Uterus (tissue), 3 donors: ENCODE measurements at regions not wholly inside any gene's neighbourhood (a gene's known extent, or its start where the extent isn't known, plus 50 kb on each side); places are given as distances from the start of the nearest gene placed in this dataset.

Experiments
- DNase-seq, 2 donors: peaks; one replicate each; pipeline ENCODE4 v3.0.0-alpha.2; 2019 to 2020
- H3K27ac ChIP-seq, 2 donors: fragments of 200-600 bp; sonication (generic); 1 replicate in 1 of 2; 2 replicates in 1 of 2; pipeline ENCODE4 v1.5.1; 2016 to 2018
- H3K27me3 ChIP-seq, 2 donors: fragments of 200-600 bp; sonication (generic); one replicate each; pipeline ENCODE4 v1.5.1; 2018 to 2019; ENCODE audit warnings: control low read depth in 1 of 2
- H3K36me3 ChIP-seq, 2 donors: fragments of 200-600 bp; sonication (generic); one replicate each; pipeline ENCODE4 v1.5.1; 2019; ENCODE audit warnings: control low read depth in 1 of 2
- H3K4me1 ChIP-seq, 2 donors: fragments of 200-600 bp; sonication (generic); one replicate each; pipeline ENCODE4 v1.5.1; 2018 to 2019; ENCODE audit warnings: control low read depth in 1 of 2
- H3K4me3 ChIP-seq, 2 donors: fragments of 200-600 bp; sonication (generic); 1 replicate in 1 of 2; 2 replicates in 1 of 2; pipeline ENCODE4 v1.5.1; 2018 to 2019; ENCODE audit warnings: mild to moderate bottlenecking in 1 of 2
- H3K9me3 ChIP-seq, 2 donors: fragments of 200-600 bp; sonication (generic); one replicate each; pipeline ENCODE4 v1.5.1; 2019; ENCODE audit warnings: control low read depth in 1 of 2
- POLR2A ChIP-seq, 2 donors: fragments of 450-650 bp; IDR thresholded peaks; one replicate each; pipeline ENCODE4 v1.6.1; 2016; ENCODE audit warnings: antibody characterized with exemption in 2 of 2, mild to moderate bottlenecking in 1 of 2, moderate library complexity in 1 of 2
- intact Hi-C: fragments of 100-400 bp; cut with DNase I; formaldehyde crosslinking; loops from one replicate; pipeline ENCODE4 v1.15.1; 2023; ENCODE audit warnings: low total_unique reads
- TF ChIP-seq, protein P1 (sequence below), 4 experiments: fragments of 200-600 bp in 2 of 4; fragments of 450-650 bp in 2 of 4; sonication (generic) in 2 of 4; IDR thresholded peaks; one replicate each; pipeline ENCODE4 v1.5.1; 2016 to 2019; ENCODE audit warnings: antibody characterized with exemption in 4 of 4, mild to moderate bottlenecking in 2 of 4, moderate library complexity in 1 of 4
- donor health status: DM: yes; HTN: yes; CAD: no.

DNA sequence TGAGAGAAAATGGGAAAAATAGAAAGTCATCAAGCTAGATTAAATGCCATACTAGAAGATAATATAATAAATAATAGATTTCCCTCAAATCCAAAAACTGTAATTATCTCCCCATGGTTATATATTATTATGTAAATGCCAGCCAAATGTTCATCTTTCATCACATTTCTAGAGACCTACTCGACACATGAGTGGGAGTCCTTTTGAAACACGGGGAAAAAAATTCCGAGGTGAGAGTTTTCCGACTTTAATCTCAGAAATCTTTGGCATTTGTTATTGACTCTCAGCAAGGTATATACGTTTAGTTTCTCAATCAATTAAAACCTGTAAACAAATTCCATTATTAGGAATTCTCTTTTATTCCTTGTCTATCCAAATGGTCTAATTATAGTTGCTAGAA lies 465.4 kb upstream of the SMIM31 start:
- Histone ChIP-seq H3K9me3 (no peaks in the 10 kb centered on the region), H3K36me3 (no peaks in the 10 kb centered on the region), H3K27me3 (no peaks in the 10 kb centered on the region), H3K4me1 (no peaks in the 10 kb centered on the region), H3K4me3 (no peak overlapping the region), H3K27ac (no peak overlapping the region)
- TF ChIP-seq, protein P1, sequence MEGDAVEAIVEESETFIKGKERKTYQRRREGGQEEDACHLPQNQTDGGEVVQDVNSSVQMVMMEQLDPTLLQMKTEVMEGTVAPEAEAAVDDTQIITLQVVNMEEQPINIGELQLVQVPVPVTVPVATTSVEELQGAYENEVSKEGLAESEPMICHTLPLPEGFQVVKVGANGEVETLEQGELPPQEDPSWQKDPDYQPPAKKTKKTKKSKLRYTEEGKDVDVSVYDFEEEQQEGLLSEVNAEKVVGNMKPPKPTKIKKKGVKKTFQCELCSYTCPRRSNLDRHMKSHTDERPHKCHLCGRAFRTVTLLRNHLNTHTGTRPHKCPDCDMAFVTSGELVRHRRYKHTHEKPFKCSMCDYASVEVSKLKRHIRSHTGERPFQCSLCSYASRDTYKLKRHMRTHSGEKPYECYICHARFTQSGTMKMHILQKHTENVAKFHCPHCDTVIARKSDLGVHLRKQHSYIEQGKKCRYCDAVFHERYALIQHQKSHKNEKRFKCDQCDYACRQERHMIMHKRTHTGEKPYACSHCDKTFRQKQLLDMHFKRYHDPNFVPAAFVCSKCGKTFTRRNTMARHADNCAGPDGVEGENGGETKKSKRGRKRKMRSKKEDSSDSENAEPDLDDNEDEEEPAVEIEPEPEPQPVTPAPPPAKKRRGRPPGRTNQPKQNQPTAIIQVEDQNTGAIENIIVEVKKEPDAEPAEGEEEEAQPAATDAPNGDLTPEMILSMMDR (IDR thresholded peaks at IDR 0.05) = no peak
- TF ChIP-seq POLR2A (IDR thresholded peaks at IDR 0.05) = no peak
- no peak for DNase-seq
- intact Hi-C loops = no loop called here

GRCh38 chr4:164293203-164293602 lies 460.7 kb upstream of the SMIM31 start:
- no peak for DNase-seq
- intact Hi-C loops = no loop called here
- H3K27ac ChIP-seq = no peak overlapping the region
- TF ChIP-seq, protein P1 (IDR thresholded peaks at IDR 0.05) = no peak
- no peak for TF ChIP-seq POLR2A (IDR thresholded peaks at IDR 0.05)
- no peaks in the 10 kb centered on the region for H3K36me3 ChIP-seq
- no peaks in the 10 kb centered on the region for H3K4me1 ChIP-seq
- H3K4me3 ChIP-seq = no peak overlapping the region
- no peaks in the 10 kb centered on the region for H3K9me3 ChIP-seq
- no peaks in the 10 kb centered on the region for H3K27me3 ChIP-seq

DNA sequence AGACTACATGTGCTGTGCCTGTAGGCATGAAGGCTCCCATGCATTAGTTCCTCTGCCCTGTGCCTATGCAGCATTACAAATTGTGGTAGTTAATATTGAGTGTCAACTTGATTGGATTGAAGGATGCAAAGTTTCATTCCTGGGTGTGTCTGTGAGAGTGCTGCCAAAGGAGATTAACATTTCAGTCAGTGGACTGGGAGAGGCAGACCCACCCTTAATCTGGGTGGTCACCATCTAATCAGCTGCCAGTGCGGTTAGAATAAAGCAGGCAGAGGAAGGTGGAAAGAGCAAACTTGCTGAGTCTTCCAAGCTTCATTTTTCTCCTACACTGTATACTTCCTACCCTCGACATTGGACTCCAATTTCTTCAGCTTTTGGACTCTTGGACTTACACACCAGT lies 460.2 kb upstream of the SMIM31 start:
- Histone ChIP-seq H3K27me3 (no peaks in the 10 kb centered on the region), H3K36me3 (no peaks in the 10 kb centered on the region), H3K27ac (no peak overlapping the region), H3K4me3 (no peak overlapping the region), H3K9me3 (no peaks in the 10 kb centered on the region), H3K4me1 (no peaks in the 10 kb centered on the region)
- TF ChIP-seq, protein P1 (IDR thresholded peaks at IDR 0.05) = no peak
- no peak for TF ChIP-seq POLR2A (IDR thresholded peaks at IDR 0.05)
- intact Hi-C loops = no loop called here
- DNase-seq = no peak

- no peaks in the 10 kb centered on the region for H3K36me3 ChIP-seq
- TF ChIP-seq, protein P1 (IDR thresholded peaks at IDR 0.05) = no peak
- TF ChIP-seq POLR2A (IDR thresholded peaks at IDR 0.05) = no peak
- H3K9me3 ChIP-seq = no peaks in the 10 kb centered on the region
- H3K4me3 ChIP-seq = no peak overlapping the region
- intact Hi-C loops = no loop called here
- no peak for DNase-seq
- no peak overlapping the region for H3K27ac ChIP-seq
- H3K27me3 ChIP-seq = no peaks in the 10 kb centered on the region
- H3K4me1 ChIP-seq = no peaks in the 10 kb centered on the region
Measured at GRCh38 chr4:164301430-164301829, 452.5 kb upstream of the SMIM31 start.

DNA sequence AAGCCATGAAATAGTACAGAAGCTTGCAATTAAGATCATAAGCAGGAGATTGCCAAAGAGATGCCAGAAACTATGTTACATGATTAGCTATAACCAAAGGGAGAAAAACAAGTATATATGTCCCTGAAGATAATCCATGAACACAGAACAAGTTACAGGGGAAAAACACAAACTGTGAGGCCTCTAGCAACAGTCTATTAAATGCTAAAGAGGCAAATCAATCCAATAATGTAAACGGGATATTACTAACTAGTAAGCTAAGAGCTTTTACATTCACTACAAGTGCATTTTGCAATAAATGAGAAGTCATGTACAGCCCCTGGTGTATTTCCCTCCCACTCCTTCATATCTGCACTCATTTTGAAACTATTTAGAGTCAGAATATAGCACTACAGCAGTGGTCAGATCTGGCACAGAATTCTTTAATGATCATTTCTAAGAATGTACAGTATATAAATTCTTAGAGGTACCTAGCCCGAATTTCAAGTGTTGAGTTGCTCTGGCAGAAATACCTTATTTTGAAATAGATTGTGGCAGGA lies 449.8 kb upstream of the SMIM31 start:
- Histone ChIP-seq H3K4me1 (no peaks in the 10 kb centered on the region), H3K27ac (no peak overlapping the region), H3K9me3 (no peaks in the 10 kb centered on the region), H3K27me3 (no peaks in the 10 kb centered on the region), H3K4me3 (no peak overlapping the region), H3K36me3 (no peaks in the 10 kb centered on the region)
- intact Hi-C loops = no loop called here
- no peak for DNase-seq
- TF ChIP-seq, protein P1 (IDR thresholded peaks at IDR 0.05) = no peak
- TF ChIP-seq POLR2A (IDR thresholded peaks at IDR 0.05) = no peak
